ENCODE measurements at regions not wholly inside any gene's neighbourhood (a gene's known extent, or its start where the extent isn't known, plus 50 kb on each side); places are given as distances from the start of the nearest gene placed in this dataset.

DNA sequence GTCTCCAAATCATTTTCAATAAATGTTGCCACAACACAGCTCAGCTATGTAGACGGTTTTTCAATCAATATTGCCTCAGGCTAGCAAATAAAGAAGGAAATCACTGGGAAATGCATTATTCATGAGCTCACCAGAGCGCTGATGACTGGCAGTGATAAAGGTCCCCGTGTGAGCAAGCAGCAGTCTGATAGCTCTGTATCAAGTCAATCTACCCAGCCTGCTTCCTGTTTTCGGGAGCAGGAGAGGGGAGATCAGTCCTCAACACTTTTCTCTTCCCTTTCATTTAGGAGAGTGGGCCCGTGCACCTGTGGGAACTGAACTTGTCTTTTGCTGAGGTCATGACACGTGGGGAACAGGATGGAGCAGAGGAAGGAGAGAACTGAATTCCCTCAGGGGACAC lies 253.9 kb upstream of the SIX2 start:
- TF ChIP-seq, protein P1, sequence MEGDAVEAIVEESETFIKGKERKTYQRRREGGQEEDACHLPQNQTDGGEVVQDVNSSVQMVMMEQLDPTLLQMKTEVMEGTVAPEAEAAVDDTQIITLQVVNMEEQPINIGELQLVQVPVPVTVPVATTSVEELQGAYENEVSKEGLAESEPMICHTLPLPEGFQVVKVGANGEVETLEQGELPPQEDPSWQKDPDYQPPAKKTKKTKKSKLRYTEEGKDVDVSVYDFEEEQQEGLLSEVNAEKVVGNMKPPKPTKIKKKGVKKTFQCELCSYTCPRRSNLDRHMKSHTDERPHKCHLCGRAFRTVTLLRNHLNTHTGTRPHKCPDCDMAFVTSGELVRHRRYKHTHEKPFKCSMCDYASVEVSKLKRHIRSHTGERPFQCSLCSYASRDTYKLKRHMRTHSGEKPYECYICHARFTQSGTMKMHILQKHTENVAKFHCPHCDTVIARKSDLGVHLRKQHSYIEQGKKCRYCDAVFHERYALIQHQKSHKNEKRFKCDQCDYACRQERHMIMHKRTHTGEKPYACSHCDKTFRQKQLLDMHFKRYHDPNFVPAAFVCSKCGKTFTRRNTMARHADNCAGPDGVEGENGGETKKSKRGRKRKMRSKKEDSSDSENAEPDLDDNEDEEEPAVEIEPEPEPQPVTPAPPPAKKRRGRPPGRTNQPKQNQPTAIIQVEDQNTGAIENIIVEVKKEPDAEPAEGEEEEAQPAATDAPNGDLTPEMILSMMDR (IDR thresholded peaks at IDR 0.05), result no peak
- TF ChIP-seq POLR2A (IDR thresholded peaks at IDR 0.05), result no peak
